Stimulated activated CD8-positive, alpha-beta memory T cell treated with anti-CD3 and anti-CD28 coated beads, Interleukin-7, amount 100 ng/mL, for 1 hour (primary cell): ENCODE measurements at regions not wholly inside any gene's neighbourhood (a gene's known extent, or its start where the extent isn't known, plus 50 kb on each side); places are given as distances from the start of the nearest gene placed in this dataset.

ENCODE experiments used
- DNase-seq, 2 donors: peaks; one replicate each; pipeline ENCODE4 v3.0.0-alpha.2; 2020; ENCODE audit warnings: low read depth in 2 of 2

DNA sequence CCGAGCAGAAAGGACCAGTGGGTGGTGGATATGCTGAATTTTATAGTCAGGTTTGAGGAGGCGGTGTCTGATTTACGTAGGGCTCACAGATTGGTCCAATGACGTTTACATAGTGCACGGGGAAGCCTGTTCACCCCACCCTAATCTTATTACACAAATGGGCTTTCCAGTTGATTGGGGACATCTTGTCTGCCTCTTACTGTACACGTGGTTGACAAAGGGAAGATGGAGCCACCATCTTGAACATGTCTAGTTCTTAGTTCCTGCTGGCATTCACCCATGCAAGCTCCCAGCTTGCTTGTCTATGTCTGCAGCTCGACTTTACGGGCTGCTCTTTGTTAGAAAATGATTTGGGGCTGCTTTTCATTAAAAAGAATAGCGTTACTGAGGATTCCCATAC lies 332.0 kb upstream of the SLCO3A1 start:
- no peak for DNase-seq

DNA sequence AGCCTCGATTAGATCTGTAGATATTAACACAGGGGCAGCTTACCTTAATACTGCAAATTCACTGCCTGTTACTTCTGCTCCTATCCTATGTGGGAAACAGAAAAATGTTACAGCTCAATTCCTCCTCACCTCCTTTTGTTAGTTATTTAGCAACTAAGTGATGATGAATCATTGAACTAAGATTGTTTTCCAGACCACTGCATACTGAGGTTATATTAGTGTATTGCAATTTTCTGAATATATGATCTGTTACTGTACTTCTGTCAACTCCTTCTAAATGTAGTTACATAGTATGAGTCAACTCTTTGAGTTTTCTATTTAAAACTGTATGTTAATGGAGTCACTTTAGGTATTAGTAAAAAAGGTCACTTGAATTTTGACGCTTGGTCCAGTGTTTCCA lies 331.5 kb upstream of the SLCO3A1 start:
- no peak for DNase-seq

DNA sequence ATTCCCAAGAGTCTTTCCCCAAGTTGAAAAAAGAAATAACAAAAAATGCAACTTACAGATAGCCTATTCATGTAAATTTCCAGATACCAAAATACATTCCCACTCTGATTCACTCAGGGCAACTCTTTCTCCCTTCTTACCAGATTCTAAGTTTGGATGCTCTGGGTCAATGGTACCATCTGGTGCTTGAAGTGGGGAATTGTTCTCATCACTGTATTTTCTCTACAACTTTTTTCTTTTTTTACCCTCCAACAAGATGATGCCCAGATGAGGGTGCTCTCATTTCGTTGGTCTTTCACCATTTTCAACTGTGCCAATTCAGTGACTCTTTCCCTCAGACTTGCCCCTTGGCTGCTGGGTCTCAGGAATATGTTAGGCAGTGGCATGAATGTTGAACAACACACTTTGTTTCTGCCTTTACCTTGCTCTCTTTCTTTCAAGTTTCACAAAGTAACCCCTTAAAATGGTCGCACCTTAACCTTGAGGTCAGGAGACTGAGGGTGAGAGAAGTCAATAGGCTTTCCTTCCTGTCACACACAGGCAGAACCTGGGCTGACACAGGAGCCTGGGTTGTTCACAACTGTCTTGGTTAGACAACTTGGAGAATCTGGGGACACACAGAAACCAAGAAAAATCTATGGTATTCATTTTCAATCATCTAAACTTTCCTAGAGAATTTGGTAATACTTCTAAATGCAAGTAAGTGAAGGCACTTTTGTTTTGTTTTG lies 330.7 kb upstream of the SLCO3A1 start:
- DNase-seq, result no peak

DNA sequence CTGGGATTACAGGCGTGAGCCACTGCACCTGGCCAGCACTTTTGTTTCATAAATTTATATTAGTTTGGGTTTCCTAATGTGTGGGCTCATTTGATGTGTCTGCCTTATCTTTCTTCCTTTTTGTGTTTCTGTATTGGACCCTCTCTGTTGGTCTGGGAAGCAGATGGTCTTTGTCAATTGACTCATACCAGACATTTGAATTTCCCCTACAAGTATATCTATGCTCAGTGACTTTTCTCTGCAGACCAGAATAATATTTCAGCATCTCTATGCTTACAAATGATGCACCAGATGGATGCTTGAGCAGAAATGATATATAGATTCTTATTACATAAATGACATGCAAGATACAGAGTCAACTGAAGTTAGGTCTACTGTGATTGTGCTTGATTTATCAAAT lies 329.9 kb upstream of the SLCO3A1 start:
- no peak for DNase-seq

DNA sequence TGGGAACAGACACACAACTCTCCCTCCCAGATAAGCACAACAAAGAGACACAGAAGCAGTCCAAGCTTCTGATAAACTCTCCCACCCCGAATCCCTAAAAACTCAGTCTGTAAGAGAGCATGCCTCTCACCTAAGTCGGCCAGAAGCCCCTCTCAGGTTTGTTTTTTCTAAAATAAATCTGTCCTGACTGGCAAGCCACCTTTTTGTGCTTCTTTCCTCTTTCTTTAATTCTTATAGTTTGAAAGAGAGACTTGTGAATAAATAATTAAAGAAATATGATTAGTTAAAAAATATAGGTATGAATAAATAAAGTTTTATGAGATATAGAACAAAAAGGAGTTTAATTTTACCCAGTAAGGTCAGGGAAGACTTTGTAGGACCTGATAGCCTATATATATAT lies 329.0 kb upstream of the SLCO3A1 start:
- DNase-seq, result no peak

DNA sequence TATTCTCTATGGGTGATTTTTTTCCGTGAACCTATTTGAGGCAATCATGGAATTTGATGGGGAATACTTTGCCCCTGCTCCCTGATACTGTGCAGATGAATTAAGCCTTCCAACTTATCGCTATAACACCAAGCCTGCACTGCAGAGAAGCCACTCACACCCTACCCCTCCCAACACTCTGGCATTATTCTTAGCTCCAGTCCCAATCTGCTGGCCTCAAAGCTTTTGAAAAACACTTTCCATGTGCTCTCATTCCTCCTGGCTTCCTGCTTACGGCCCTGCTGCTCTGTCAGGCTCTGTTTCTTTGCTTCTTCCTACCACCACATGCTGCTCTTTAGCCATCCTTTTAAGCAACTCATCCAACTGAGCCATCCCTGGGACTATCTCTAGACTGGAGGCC lies 327.8 kb upstream of the SLCO3A1 start:
- no peak for DNase-seq

DNA sequence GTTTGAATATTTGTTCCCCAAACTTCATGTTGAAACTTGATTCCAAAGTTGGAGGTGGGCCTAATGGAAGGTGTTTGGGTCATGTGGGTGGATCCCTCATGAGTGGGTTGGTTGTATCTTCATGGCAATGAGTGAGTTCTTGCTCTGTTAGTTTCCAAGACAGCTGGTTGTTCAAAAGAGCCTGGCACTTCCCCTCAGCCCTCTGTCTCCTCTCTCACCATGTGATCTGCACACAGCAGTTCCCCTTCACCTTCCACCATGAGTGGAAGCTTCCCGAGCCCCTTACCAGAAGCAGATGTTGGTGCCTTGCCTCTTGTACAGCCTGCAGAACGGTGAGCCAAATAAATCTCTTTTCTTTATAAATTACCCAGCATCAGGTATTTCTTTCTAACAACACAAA lies 327.1 kb upstream of the SLCO3A1 start:
- no peak for DNase-seq

DNA sequence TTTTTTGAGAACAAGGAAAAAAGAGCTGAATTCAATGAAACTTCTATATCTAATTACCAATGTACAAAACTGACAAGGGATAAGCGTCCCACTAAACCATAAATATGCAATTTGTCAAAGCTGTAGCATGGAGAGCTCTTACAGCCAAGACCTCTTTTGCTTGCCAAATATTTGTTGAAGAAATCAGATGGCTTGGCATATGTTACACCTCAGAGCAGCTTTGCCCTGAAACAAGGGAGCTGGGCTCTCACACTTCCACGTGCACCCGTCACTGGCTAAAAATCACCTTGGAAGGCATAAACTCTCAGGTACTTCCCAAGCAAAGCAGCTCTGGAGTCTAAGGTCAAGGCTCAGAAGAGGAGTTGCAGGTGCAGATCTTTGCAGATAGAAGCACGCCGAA lies 324.7 kb upstream of the SLCO3A1 start:
- no peak for DNase-seq

DNA sequence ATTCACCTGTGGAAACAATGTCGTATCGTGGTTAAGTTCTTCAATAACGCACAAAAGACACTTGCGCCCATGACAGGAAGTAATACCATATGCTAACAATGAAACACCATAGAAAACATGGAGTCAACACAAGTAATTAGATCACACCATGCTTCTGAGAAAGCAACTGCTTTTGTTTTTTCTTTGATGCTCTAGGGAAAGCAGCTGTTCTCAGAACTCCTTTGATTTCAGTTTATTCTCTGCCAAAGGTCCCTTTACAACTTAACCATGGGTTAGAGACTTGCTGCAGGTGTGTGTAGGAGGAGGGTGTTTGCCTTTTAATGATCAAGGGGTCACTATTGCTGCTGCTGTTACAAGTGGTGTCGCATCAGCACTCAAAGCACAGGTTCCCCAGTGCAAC lies 324.0 kb upstream of the SLCO3A1 start:
- no peak for DNase-seq

DNA sequence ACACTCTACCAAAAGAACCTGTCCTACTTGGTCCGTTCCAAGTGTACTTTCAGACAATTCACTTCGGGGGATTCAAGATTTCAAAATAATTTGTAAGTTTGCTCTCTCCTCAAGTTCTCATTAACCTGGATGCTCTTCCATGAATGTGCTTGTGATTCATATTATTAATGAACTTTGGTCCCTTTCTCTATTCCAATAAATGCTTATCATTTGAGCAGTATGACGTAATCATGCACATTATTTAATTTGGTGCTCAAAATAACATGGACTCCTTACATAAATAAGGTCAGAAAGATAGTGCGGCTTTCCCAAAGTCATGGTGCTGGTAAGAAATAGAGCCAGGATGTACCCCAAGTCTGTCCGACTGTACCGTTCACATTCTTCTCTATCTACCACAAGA lies 323.2 kb upstream of the SLCO3A1 start:
- DNase-seq, result no peak

DNA sequence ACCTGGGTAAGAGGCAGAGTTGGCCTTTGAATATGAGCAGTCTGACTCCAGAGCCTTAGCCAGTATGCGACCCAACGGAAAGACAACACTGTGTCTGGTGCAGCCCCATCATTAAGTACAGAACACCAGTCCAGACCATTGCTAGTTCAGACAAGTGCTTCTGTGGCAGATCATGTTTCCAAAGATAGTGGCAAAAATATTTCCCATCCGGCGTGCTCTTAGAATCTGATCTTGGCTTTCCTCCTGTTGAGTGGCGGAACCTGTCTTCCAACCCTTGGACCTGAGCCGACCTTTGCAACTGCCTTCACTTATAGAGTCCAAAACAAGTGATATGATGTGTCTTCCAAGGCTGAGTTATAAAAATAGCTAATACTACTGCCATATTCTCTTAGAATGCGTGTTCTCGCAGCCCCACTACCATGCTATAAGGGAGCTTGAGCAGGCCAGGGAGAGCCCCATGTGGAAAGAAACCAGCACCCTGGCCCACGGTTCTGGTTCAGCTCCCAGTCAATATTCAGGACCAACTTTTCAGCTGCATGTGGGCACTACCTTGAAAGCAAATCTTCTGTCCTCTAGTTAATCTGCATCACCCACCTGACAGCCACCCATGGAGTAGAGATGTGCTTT lies 322.4 kb upstream of the SLCO3A1 start:
- no peak for DNase-seq

DNA sequence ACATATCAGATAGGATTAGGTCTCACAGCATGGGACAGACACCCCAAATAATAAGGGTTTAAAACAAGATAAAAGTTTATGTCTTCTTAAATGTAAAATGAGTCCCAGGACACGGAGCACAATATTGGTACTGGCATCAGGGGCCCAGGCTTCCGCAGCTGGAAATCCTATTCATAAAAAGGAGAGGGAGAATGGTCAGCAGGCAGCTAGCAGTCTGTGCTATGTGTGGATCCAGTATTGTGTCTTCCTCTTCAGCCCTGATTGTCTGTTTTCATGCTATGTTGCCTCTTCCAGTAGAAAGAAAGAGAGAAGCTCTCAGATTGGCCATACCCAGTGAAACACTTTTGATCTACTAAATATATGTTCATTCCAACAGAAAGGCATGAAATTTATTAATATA lies 319.3 kb upstream of the SLCO3A1 start:
- no peak for DNase-seq

DNA sequence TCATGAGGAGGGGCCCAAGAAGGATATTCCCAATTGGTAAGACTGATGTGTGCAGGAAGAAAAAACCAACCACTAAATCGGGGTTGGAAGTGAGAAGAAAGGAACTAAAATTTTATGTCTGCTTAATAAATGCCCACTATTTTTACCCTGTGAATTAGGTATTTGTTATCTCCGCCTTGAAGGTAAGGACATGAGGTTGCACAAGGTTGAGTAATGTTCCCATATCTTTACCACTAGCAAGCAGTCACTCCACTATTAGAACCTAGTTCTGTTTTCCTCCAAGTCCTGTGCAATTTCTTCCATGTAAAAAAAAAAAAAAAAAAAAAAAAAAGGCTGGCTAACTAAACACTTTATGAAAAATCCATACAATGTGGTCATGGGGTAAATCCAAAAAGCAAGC lies 318.5 kb upstream of the SLCO3A1 start:
- no peak for DNase-seq

DNA sequence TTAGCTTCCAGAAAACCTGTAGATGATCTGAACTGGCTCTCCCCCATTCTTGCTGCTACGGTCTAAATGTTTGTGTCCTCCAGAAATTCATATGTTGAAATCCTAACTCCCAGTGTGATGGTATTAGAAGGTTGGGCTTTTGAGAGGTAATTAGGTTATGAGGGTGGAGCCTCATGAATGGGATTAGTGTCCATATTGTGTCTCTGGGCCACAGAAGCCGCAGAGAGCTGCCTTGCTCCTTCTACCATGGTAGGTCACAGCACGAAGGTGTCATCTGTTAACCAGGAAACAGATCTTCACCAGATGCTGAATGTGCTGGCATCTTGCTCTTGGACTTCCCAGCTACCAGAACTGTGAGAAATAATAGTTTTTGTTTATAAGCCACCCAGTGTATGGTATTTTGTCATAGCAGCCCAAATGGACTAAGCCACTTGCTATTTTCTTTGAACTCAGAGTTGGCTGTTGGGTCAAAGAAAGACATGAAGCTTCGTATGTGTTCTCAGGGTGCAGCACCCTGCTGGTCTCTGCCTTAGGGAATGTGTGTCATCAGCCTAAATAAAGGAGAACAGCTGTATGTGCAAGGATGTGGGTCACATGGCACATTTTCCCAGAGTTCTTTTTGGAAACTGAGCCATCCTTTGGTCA lies 317.5 kb upstream of the SLCO3A1 start:
- DNase-seq, result no peak

DNA sequence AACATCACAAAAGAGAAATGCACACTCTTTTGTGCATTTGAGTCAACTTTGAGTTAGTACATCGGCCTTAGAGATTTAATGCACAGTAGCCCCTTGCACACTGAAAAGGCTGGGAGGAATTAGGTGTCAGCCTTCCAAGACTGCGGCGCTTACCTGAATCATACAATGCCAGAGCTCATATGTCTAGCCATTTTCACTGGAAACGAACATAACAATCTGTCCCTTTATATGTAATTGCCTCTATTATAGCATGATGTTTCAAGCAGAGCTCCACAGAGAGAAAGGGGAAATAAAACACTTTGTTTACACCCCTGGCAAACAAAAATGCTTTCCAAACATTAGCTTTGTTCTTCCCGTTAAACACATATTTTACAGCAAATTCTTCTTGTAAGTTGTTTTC lies 315.7 kb upstream of the SLCO3A1 start:
- DNase-seq, result no peak

DNA sequence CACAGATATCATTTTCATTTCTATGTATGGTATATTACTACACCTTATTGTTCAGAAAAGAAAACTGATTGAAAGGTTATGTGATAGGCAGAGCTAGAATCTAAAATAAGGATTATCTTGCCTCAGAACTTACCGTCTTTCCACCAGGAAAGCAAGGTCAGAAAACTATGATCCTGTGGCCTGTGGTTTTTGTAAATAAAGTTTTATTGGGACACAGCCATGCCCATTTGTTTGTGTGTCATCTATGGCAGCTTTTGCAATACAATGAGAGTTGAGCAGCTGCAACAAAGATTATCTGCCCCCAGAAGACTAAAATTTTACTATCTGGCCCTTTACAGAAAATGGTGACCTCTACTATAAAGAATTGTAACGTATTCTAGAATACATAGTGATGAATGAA lies 314.7 kb upstream of the SLCO3A1 start:
- no peak for DNase-seq

DNA sequence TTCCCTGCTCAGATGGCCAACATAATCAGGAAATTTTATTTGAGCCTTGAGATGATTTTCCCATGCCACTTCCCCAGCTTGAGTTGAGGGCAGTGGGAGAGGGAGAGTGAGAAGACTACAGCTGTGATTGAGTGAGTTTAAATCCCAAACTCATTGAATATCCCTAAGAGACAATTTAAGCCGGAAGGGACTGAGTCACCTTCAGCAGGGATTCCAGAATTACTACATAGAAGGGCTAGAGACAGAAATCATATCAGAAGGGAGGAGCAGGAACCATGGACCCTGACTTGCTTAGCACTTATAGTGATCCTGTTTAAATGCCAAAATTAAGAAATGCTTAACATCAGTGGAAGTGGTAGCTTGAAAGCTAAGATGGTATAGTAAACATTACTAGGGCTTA lies 312.2 kb upstream of the SLCO3A1 start:
- no peak for DNase-seq

DNA sequence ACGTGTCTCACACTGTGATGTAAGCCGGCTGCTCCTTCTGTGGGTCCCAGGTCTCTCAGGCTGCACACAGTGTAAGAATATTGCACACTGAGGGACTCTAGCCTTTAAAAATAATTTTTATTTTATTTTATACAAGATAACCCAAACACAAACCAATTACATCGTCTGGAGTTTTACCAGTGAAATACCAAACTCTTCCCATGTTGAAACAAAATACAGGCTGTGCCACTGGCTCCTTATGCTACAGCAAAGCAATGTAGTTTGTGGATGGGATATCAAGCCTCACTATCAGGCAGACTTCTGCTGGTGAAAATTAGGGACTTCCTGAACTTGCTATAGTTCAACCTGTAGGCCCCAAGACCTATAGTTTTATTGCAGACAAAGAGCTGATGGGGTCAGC lies 311.3 kb upstream of the SLCO3A1 start:
- DNase-seq, result no peak

DNA sequence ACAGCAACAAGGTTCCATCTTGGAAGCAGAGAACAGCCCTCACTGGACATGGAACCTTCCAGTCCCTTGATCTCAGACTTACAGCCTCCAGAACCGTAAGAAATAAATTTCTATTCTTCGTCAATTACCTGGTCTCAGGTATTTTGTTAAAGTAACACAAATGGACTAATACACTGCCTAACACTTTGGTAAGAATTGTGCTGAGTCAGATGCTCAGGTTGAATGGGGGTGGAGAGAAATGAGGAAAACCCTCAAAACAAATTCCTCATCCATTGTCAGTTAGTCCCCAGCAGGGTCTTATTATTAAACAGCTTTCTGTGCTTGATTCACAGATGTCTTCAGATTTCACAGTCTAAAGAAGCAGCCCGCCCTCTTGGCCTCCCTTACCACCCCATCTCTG lies 306.2 kb upstream of the SLCO3A1 start:
- DNase-seq, result no peak

DNA sequence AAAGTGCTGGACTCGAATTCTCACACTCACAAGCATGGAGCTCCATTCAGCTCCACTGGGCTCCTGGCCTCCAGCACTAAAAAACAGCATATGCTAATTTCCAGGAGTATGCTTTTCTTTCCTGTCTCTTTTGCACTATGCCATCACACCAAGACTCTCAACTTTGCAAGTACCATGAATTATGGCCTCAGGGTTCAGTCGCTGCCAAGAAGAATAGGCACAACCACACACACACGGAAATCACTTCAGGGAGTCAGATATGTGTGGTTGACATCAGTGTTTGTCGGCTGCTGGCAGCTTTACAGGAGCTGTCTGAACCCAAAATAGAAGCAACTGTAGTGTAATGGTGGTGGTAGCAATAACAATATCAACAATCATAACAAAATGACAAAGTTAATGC lies 305.0 kb upstream of the SLCO3A1 start:
- DNase-seq, result no peak

DNA sequence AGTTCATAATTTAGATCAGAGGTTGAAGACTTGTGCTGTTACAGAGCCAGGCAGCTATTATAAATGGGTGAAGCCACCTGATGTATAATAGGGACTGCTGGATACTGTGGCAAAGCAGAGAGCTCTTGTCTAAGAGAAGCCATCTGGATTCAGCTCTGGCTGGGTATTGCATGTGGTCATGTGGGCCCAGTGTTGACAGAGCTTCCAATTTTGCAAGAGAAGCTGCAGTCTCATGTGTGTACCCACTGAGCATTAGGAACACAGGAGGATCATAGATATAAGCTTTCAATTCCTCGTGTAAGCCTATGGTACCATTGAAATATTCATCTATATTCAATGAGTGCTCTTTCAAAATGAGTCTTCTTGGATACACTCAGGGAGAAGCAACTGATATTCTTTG lies 303.9 kb upstream of the SLCO3A1 start:
- DNase-seq, result no peak

DNA sequence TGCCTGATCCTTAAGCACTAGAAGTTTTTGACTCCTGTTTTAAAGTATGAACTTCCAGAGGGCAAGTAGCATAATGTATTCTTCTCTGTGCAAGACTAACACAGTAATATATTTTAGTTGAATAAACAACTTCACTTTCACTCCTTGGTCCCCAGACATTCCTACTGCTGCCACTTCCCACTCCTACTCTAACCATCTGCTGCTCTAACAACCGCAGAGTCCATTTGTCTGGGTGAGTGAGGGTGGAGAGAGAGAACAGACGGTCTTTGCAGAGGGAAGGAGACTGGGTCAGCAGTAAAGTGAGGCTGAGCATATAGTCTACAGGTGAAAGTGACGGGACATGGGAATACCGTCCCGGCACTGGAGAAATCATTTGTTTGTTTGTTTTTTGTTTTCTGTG lies 301.0 kb upstream of the SLCO3A1 start:
- no peak for DNase-seq

DNA sequence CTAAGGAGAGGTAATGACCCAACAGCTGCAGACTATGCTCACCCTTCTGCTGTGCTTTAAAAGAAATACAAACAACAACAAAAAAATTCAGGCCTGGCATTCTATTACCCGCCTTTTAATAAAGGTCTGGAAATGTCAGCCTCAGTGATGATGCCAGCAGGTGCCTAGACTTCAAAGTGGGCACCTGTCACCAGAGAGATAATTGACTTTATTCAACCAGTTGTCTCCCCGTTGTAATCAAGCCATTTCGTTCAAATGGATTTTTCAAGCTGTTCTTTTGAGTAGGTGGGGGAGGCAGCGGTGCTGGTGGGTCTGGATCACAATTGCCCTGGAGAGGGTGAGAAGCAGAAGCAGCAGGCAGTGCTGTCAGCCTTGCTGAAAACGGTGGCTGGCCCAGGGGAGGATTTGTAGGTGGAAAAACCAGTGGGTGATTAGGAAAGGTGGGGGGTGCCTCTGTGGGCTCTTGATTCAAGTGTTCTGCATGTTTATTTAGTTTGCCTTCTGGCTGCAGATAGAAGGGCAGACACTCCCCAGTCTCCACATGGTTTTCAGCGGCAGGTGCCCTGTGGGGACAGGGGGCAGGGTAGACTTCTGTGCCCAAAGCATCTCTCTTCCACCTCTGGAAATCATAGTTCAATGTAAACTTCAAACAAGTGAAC lies 300.2 kb upstream of the SLCO3A1 start:
- no peak for DNase-seq
